GM23248 (cell line): ENCODE measurements at regions not wholly inside any gene's neighbourhood (a gene's known extent, or its start where the extent isn't known, plus 50 kb on each side); places are given as distances from the start of the nearest gene placed in this dataset.

Experiments used
- EZH2 ChIP-seq: fragments of 200-600 bp; sonication (generic); IDR thresholded peaks from 2 replicates; pipeline ENCODE4 v1.6.1; 2018; ENCODE audit warnings: antibody characterized with exemption, mild to moderate bottlenecking; ENCODE audit not compliant: insufficient read depth, poor library complexity, severe bottlenecking
- EZH2phosphoT487 ChIP-seq: fragments of 200-600 bp; sonication (generic); IDR thresholded peaks from 2 replicates; pipeline ENCODE4 v1.6.1; 2018; ENCODE audit warnings: antibody characterized with exemption, moderate library complexity, mild to moderate bottlenecking, low read depth; ENCODE audit not compliant: insufficient read depth

- TF ChIP-seq EZH2phosphoT487 (no peak), EZH2 (no peak)
Observed at GRCh38 chr6:159399751-159400221, 230.6 kb downstream of the FNDC1 start.
